ENCODE measurements at regions not wholly inside any gene's neighbourhood (a gene's known extent, or its start where the extent isn't known, plus 50 kb on each side); places are given as distances from the start of the nearest gene placed in this dataset.

GRCh38 chr16:54431997-54432896, 145.7 kb upstream of the IRX3 start:
- no peak for TF ChIP-seq CTCF (IDR thresholded peaks at IDR 0.05)
- DNase-seq = no peak
- Histone ChIP-seq H3K36me3 (no peaks in the 10 kb centered on the region), H3K4me3 (no peak overlapping the region), H3K27ac (no peak overlapping the region), H3K27me3 (peaks cover 0 to 41% of the 10 kb centered on the region in 2 donors), H3K4me1 (peaks cover 0 to 6% (median 0%) of the 10 kb centered on the region in 4 donors), H3K9me3 (peaks cover 0 to 18% (median 5%) of the 10 kb centered on the region in 3 donors)
- intact Hi-C loops (cut with DNase I; ENCODE audit: low total_unique reads) = no loop called here

GRCh38 chr16:54431041-54431996, 144.7 kb upstream of the IRX3 start:
- DNase-seq = no peak
- H3K27ac ChIP-seq = no peak overlapping the region
- peaks cover 0 to 6% (median 0%) of the 10 kb centered on the region in 4 donors for H3K4me1 ChIP-seq
- intact Hi-C loops (cut with DNase I; ENCODE audit: low total_unique reads) = no loop called here
- H3K27me3 ChIP-seq = peaks cover 0 to 38% of the 10 kb centered on the region in 2 donors
- no peaks in the 10 kb centered on the region for H3K36me3 ChIP-seq
- TF ChIP-seq CTCF (IDR thresholded peaks at IDR 0.05) = no peak
- H3K9me3 ChIP-seq = peaks cover 0 to 18% (median 5%) of the 10 kb centered on the region in 3 donors
- no peak overlapping the region for H3K4me3 ChIP-seq

GRCh38 chr16:54430491-54431030, 144.0 kb upstream of the IRX3 start:
- intact Hi-C loops (cut with DNase I; ENCODE audit: low total_unique reads) = no loop called here
- DNase-seq = no peak
- TF ChIP-seq CTCF (IDR thresholded peaks at IDR 0.05) = no peak
- H3K4me1 ChIP-seq = peaks cover 0 to 6% (median 0%) of the 10 kb centered on the region in 4 donors
- no peak overlapping the region for H3K4me3 ChIP-seq
- H3K27ac ChIP-seq = no peak overlapping the region
- peaks cover 0 to 18% (median 5%) of the 10 kb centered on the region in 3 donors for H3K9me3 ChIP-seq
- no peaks in the 10 kb centered on the region for H3K36me3 ChIP-seq
- H3K27me3 ChIP-seq = peaks cover 0 to 32% of the 10 kb centered on the region in 2 donors

- H3K9me3 ChIP-seq = peaks cover 0 to 18% (median 5%) of the 10 kb centered on the region in 3 donors
- no peak overlapping the region for H3K4me3 ChIP-seq
- H3K27ac ChIP-seq = no peak overlapping the region
- H3K27me3 ChIP-seq = peaks cover 0 to 28% of the 10 kb centered on the region in 2 donors
- no peak for TF ChIP-seq CTCF (IDR thresholded peaks at IDR 0.05)
- H3K36me3 ChIP-seq = no peaks in the 10 kb centered on the region
- DNase-seq = no peak
- peaks cover 0 to 6% (median 0%) of the 10 kb centered on the region in 4 donors for H3K4me1 ChIP-seq
- intact Hi-C loops (cut with DNase I; ENCODE audit: low total_unique reads) = no loop called here
Measured at GRCh38 chr16:54429029-54429428, 142.4 kb upstream of the IRX3 start.

- intact Hi-C loops (cut with DNase I; ENCODE audit: low total_unique reads) = no loop called here
- Histone ChIP-seq H3K4me3 (no peak overlapping the region), H3K36me3 (no peaks in the 10 kb centered on the region), H3K9me3 (peaks cover 0 to 18% (median 5%) of the 10 kb centered on the region in 3 donors), H3K27me3 (peaks cover 0 to 21% of the 10 kb centered on the region in 2 donors), H3K4me1 (peaks cover 0 to 15% (median 12%) of the 10 kb centered on the region in 4 donors), H3K27ac (no peak overlapping the region)
- no peak for DNase-seq
- no peak for TF ChIP-seq CTCF (IDR thresholded peaks at IDR 0.05)
Measured at GRCh38 chr16:54426553-54426849, 139.9 kb upstream of the IRX3 start.
